Ishikawa (cell line): ENCODE measurements at regions not wholly inside any gene's neighbourhood (a gene's known extent, or its start where the extent isn't known, plus 50 kb on each side); places are given as distances from the start of the nearest gene placed in this dataset.
A peak's percentile ranks its signal among the peaks of the same experiment; 100 is the strongest.

Experiments used
- NFIC ChIP-seq: IDR thresholded peaks from 2 replicates; pipeline ENCODE4 v1.6.1; 2012
- RAD21 ChIP-seq: IDR thresholded peaks from 2 replicates; pipeline ENCODE4 v1.6.1; 2012; ENCODE audit warnings: low read depth
- TAF1 ChIP-seq: IDR thresholded peaks from 2 replicates; pipeline ENCODE4 v1.6.1; 2012; ENCODE audit warnings: low read depth, mild to moderate bottlenecking
- TCF12 ChIP-seq: IDR thresholded peaks from 2 replicates; pipeline ENCODE4 v1.6.1; 2012; ENCODE audit warnings: low read depth
- TEAD4 ChIP-seq: IDR thresholded peaks from 2 replicates; pipeline ENCODE4 v1.6.1; 2012
- YY1 ChIP-seq: IDR thresholded peaks from 2 replicates; pipeline ENCODE4 v1.6.1; 2012; ENCODE audit warnings: low read depth
- ZBTB7A ChIP-seq: IDR thresholded peaks from 2 replicates; pipeline ENCODE4 v1.6.1; 2012; ENCODE audit warnings: low read depth
- TF ChIP-seq, protein P1 (sequence below): IDR thresholded peaks from 2 replicates; pipeline ENCODE4 v1.6.1; 2012
- TF ChIP-seq, protein P2 (sequence below): IDR thresholded peaks from 2 replicates; pipeline ENCODE4 v1.6.1; 2012

DNA sequence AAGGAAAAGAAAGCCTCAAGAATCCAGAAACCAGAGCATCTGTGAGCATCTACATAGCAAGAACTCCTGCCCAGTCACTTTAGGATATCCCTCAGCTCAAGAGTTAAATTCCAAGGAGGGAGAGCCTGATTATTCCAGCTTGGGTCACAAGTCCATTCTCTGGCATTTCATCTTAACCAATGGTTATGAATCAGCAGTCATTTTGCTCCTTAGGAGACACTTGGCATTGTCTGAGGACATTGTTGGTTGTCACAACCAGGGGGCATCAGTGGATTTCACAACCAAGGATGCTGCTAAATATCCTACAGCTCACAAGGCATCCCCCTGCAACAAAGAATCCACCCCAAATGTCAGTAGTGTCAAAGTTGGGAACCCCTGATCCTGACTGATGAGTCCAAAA, 51.0 kb upstream of the LMCD1 start:
- TF ChIP-seq, protein P1, sequence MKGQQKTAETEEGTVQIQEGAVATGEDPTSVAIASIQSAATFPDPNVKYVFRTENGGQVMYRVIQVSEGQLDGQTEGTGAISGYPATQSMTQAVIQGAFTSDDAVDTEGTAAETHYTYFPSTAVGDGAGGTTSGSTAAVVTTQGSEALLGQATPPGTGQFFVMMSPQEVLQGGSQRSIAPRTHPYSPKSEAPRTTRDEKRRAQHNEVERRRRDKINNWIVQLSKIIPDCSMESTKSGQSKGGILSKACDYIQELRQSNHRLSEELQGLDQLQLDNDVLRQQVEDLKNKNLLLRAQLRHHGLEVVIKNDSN: no peak
- peak; percentile 31; the same call in 1 of the 2 replicates for TF ChIP-seq RAD21

DNA sequence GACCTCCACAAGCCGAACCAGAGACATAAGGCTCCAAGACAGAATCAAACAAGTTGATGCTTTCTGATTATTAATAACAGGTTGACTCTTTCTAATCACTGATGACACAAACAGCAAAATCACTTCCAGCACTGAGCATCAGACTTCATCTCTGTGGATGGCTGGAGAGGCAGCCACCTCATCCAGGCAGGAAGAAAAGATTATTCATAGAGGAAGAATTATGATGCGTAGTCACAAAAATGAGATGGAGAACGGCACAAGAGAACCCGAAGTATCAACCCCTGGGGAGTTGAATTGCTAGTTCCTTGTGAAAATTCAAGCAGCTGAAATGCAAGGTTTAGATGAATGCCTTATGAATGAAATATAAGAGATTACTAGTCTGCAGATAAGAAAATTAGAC, 49.9 kb upstream of the LMCD1 start:
- TF ChIP-seq, protein P2, sequence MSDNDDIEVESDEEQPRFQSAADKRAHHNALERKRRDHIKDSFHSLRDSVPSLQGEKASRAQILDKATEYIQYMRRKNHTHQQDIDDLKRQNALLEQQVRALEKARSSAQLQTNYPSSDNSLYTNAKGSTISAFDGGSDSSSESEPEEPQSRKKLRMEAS: no peak
- TF ChIP-seq TCF12 (no peak), TEAD4 (no peak), YY1 (no peak), RAD21 (no peak), ZBTB7A (no peak), TAF1 (no peak), NFIC (no peak)
- TF ChIP-seq, protein P1: no peak
